GM18858 (cell line): ENCODE measurements at regions not wholly inside any gene's neighbourhood (a gene's known extent, or its start where the extent isn't known, plus 50 kb on each side); places are given as distances from the start of the nearest gene placed in this dataset.
"Not testable (repeated sequence)": the region's sequence is repeated elsewhere in the genome, so short reads cannot be mapped to it uniquely, and the experiment has no call there.

Experiments used
- ATAC-seq: cut with Tn5 transposase; IDR thresholded peaks from one replicate; pipeline ENCODE4 v1.9.1; 2021; ENCODE audit not compliant: unreplicated experiment

DNA sequence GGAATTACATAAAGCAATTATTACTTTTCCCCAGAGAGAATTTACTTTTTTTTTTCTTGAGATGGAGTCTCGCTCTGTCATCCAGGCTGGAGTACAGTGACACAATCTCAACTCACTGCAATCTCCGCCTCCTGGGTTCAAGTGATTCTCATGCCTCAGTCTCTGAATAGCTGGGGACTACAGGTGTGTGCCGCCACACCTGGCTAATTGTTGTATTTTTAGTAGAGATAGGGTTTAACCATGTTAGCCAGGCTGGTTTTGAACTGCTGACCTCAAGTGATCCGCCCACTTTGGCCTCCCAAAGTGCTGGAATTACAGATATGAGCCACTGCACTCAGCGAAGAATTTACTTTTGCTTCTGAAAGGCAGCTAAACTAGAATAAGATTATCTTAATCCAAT is 181.6 kb downstream of the DLEU7 start:
- not testable (repeated sequence) for ATAC-seq

DNA sequence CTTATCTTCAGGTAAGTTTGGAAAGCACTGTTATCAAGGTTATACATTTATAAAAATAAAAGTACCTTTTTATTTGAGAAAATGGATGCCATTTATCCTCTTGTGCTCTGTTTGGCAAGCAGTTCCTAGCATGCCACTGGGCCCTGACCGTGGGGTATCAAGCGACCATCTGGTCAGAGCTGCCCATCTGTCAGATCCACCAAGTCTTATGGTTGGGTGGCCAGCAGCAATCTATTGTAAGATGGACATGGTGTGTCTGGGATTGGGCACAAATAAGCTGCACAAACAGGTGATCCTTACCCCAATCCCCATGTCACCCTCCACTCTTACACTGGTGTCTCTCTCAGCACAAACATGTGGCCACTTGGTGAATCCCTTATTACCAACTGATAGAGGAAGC is 178.5 kb downstream of the DLEU7 start:
- no peak for ATAC-seq

GRCh38 chr13:50668049-50668448 is 175.4 kb downstream of the DLEU7 start:
- no peak for ATAC-seq

- no peak for ATAC-seq
Observed at GRCh38 chr13:50668691-50669271, 174.7 kb downstream of the DLEU7 start.

GRCh38 chr13:50670272-50670671 is 173.2 kb downstream of the DLEU7 start:
- no peak for ATAC-seq

DNA sequence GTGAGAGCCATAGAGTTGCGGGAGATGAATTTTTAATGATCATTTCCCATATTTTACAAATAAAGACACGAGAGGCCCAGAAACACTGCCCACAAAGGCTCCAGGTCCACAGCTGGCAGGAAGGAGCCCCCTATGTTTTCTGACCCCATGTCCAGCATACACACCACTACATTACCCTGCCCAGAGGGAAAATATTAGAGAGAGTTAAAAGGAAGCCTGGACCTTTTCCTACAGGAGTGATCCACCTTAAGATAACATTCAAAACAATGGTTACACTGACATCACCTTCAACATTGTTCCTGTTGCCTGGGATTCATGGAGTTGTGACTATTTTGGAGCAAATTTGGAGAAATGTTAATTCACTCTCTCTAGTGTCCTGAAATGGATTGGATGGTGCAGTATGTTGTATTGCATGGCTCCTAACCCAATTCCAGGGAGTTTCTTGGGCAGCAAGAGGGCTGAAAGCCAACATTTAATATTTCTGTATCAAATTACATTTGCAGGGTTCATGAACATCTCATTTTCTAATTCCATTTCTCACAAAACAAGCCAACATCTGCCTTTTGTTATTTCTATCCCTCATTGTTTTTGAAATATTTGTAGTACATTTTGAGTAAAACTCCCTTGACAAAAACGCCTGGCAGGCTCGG is 172.5 kb downstream of the DLEU7 start:
- no peak for ATAC-seq

GRCh38 chr13:50671497-50671850 is 172.0 kb downstream of the DLEU7 start:
- no peak for ATAC-seq

DNA sequence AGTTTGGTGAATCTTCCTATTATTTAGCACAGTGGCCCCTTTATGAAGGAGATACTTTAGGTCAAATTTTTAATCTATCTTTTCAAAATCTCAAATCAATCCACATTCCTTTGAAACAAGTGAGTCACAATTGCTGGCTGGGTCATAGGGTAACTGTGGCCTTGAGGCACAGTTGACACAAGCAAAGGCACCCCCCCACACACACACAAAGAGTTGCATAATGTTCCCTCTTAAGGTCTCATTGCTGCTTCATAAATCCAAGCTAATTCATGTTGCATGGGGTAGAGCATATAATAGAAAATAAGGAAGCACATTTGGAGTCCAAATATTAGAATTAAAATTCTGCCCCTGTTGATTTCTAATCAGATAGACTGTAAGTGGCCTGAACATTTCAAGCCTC is 171.5 kb downstream of the DLEU7 start:
- no peak for ATAC-seq

- no peak for ATAC-seq
Observed at GRCh38 chr13:50675651-50676050, 167.8 kb downstream of the DLEU7 start.

- no peak for ATAC-seq
Observed at GRCh38 chr13:50676602-50677001, 166.9 kb downstream of the DLEU7 start.

GRCh38 chr13:50677258-50677657 is 166.2 kb downstream of the DLEU7 start:
- ATAC-seq: no peak

GRCh38 chr13:50677687-50678463 is 165.6 kb downstream of the DLEU7 start:
- ATAC-seq: no peak

GRCh38 chr13:50678464-50679162 is 164.9 kb downstream of the DLEU7 start:
- no peak for ATAC-seq

DNA sequence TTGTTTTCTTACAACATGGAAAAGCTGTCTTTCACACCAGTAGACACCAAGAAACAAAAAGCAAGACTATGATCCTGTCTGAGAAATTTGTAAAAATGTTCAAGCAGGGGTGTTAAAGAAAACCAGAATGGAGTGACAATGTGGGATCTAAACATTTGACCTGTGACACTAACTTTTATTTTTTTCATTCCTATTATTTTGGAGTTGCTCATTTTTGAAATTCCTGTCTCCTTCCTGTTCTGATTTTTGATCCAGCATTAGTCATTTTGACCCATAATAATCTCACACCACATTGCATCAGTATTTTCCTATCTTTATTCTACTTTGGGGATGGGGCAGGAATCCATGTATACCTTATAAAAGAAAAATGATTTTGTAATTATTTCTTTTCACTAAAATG is 164.2 kb downstream of the DLEU7 start:
- no peak for ATAC-seq

GRCh38 chr13:50682002-50682401 is 161.5 kb downstream of the DLEU7 start:
- no peak for ATAC-seq

GRCh38 chr13:50682966-50683365 is 160.5 kb downstream of the DLEU7 start:
- no peak for ATAC-seq

- ATAC-seq: no peak
Observed at GRCh38 chr13:50684366-50684765, 159.1 kb downstream of the DLEU7 start.

- no peak for ATAC-seq
Observed at GRCh38 chr13:50685491-50685890, 158.0 kb downstream of the DLEU7 start.

DNA sequence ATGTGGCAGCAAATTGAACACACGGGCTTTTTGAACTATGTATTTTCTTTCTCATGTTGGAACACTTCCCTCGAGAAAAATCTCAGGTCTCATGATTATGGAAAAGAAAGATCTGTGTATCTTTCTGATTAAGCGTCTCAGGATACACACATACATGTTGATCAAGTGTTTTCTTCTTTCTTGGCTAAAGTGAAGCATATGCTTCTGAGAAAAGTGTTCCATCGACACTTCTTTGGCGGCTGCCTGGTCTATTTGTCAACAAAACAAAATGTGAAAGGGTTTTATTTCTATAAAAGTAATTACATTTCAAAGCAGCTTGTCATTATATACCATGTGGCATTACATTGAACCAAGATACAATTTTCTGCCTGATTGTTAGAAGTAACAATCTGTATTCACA is 157.5 kb downstream of the DLEU7 start:
- no peak for ATAC-seq

- ATAC-seq: no peak
Observed at GRCh38 chr13:50686551-50686950, 156.9 kb downstream of the DLEU7 start.

- ATAC-seq: no peak
Observed at GRCh38 chr13:50687545-50687944, 155.9 kb downstream of the DLEU7 start.

- no peak for ATAC-seq
Observed at GRCh38 chr13:50690006-50690405, 153.5 kb downstream of the DLEU7 start.
